PC-3 (cell line): ENCODE measurements at regions not wholly inside any gene's neighbourhood (a gene's known extent, or its start where the extent isn't known, plus 50 kb on each side); places are given as distances from the start of the nearest gene placed in this dataset.
A peak's percentile ranks its signal among the peaks of the same experiment; 100 is the strongest.

Source experiments
- ATAC-seq: fragments of 200-7000 bp; cut with Tn5 transposase; 2 replicates; pipeline ENCODE4 v1.9.1; 2020; ENCODE audit warnings: mild to moderate bottlenecking, moderate library complexity
- BruUV-seq: library from RNA; stranded (reverse); fragments of 400-500 nt; replicated peaks from 2 replicates; lab custom pipeline; 2021; lab: Mats Ljungman, UMichigan
- CTCF ChIA-PET: fragments of 300-600 bp; sonication (Branson Sonifier 250); formaldehyde crosslinking; loops from one replicate; lab custom pipeline; 2022; ENCODE audit warnings: antibody characterized with exemption; lab: Charles Lee
- POLR2A ChIA-PET: fragments of 300-600 bp; sonication (Branson Sonifier 250); formaldehyde crosslinking; loops from one replicate; lab custom pipeline; 2022; ENCODE audit warnings: antibody characterized with exemption; ENCODE audit not compliant: unreplicated experiment; lab: Charles Lee
- DNase-seq: peaks from one replicate; pipeline ENCODE4 v3.0.0-alpha.2; 2015
- H2AFZ ChIP-seq: fragments of 300-600 bp; sonication (generic); 2 replicates; pipeline ENCODE4 v1.6.0; 2016; ENCODE audit warnings: antibody characterized with exemption, low read length
- H3F3A ChIP-seq: fragments of 300-600 bp; sonication (generic); one replicate; pipeline ENCODE4 v1.6.0; 2017; ENCODE audit warnings: antibody characterized with exemption, low read length, control low read depth, mild to moderate bottlenecking; ENCODE audit not compliant: unreplicated experiment
- H3K27ac ChIP-seq: fragments of 300-600 bp; sonication (generic); 2 replicates; pipeline ENCODE4 v1.5.1; 2016; ENCODE audit warnings: mild to moderate bottlenecking, low read length
- H3K27me3 ChIP-seq: fragments of 300-600 bp; sonication (generic); 2 replicates; pipeline ENCODE4 v1.6.1; 2016; ENCODE audit warnings: low read length, mixed read lengths
- H3K36me3 ChIP-seq: fragments of 300-600 bp; sonication (generic); 2 replicates; pipeline ENCODE4 v1.6.1; 2016; ENCODE audit warnings: low read depth, mixed run types, low read length, mixed read lengths
- H3K4me1 ChIP-seq: fragments of 300-600 bp; sonication (generic); 2 replicates; pipeline ENCODE4 v1.5.1; 2016; ENCODE audit warnings: low read length; ENCODE audit not compliant: insufficient read depth
- H3K4me2 ChIP-seq: fragments of 300-600 bp; sonication (generic); 2 replicates; pipeline ENCODE4 v1.6.0; 2016; ENCODE audit warnings: low read length
- H3K4me3 ChIP-seq: fragments of 300-600 bp; sonication (generic); 2 replicates; pipeline ENCODE4 v1.5.1; 2016; ENCODE audit warnings: mild to moderate bottlenecking, low read length, mixed read lengths
- H3K79me2 ChIP-seq: fragments of 300-600 bp; sonication (generic); 2 replicates; pipeline ENCODE4 v1.6.1; 2017; ENCODE audit warnings: low read length, mixed read lengths
- H3K9ac ChIP-seq: fragments of 300-600 bp; sonication (generic); 2 replicates; pipeline ENCODE4 v1.6.0; 2016; ENCODE audit warnings: mild to moderate bottlenecking, low read length
- H3K9me2 ChIP-seq: fragments of 300-600 bp; sonication (generic); replicated peaks from 2 replicates; pipeline ENCODE4 v1.6.1; 2016; ENCODE audit warnings: mixed run types, low read length, mixed read lengths
- H3K9me3 ChIP-seq: fragments of 300-600 bp; sonication (generic); 2 replicates; pipeline ENCODE4 v1.6.1; 2016; ENCODE audit warnings: low read length, mixed read lengths
- H4K20me1 ChIP-seq: fragments of 300-600 bp; sonication (generic); 2 replicates; pipeline ENCODE4 v1.6.1; 2016; ENCODE audit warnings: low read length, mixed read lengths
- EZH2 ChIP-seq: fragments of 300-600 bp; sonication (generic); IDR thresholded peaks from one replicate; pipeline ENCODE4 v1.6.1; 2017; ENCODE audit warnings: antibody characterized with exemption, mild to moderate bottlenecking, low read length; ENCODE audit not compliant: unreplicated experiment
- EZH2phosphoT487 ChIP-seq: fragments of 300-600 bp; sonication (generic); IDR thresholded peaks from 2 replicates; pipeline ENCODE4 v1.6.1; 2018; ENCODE audit warnings: mild to moderate bottlenecking, antibody characterized with exemption, low read length, borderline replicate concordance
- intact Hi-C: fragments of 100-400 bp; cut with micrococcal nuclease; formaldehyde crosslinking; loops from 2 replicates; pipeline ENCODE4 v1.9.0; 2023
- TF ChIP-seq, protein P1 (sequence below): fragments of 300-600 bp; sonication (generic); conservative IDR thresholded peaks from 2 replicates; pipeline ENCODE4 v1.5.1; 2017; ENCODE audit warnings: antibody characterized with exemption, low read depth, mild to moderate bottlenecking, low read length

GRCh38 chr7:125084196-125084595 lies 154.6 kb upstream of the POT1 start:
- intact Hi-C loops, result no loop called here
- Histone ChIP-seq H3K27ac (no peak overlapping the region), H3K4me2 (no peak overlapping the region), H3K27me3 (no peaks in the 10 kb centered on the region), H2AFZ (no peak overlapping the region), H3K4me1 (no peaks in the 10 kb centered on the region), H3K9me2 (no peaks in the 10 kb centered on the region), H3K36me3 (no peaks in the 10 kb centered on the region), H3K9me3 (no peaks in the 10 kb centered on the region), H3F3A (no peaks in the 10 kb centered on the region), H4K20me1 (no peaks in the 10 kb centered on the region), H3K9ac (no peak overlapping the region), H3K4me3 (no peak overlapping the region), H3K79me2 (no peaks in the 10 kb centered on the region)
- DNase-seq (no peak), ATAC-seq (no peak)
- no TSS peak for BruUV-seq
- POLR2A ChIA-PET, result no interaction called here
- CTCF ChIA-PET, result no interaction called here
- TF ChIP-seq EZH2phosphoT487 (no peak), EZH2 (no peak)
- TF ChIP-seq, protein P1, sequence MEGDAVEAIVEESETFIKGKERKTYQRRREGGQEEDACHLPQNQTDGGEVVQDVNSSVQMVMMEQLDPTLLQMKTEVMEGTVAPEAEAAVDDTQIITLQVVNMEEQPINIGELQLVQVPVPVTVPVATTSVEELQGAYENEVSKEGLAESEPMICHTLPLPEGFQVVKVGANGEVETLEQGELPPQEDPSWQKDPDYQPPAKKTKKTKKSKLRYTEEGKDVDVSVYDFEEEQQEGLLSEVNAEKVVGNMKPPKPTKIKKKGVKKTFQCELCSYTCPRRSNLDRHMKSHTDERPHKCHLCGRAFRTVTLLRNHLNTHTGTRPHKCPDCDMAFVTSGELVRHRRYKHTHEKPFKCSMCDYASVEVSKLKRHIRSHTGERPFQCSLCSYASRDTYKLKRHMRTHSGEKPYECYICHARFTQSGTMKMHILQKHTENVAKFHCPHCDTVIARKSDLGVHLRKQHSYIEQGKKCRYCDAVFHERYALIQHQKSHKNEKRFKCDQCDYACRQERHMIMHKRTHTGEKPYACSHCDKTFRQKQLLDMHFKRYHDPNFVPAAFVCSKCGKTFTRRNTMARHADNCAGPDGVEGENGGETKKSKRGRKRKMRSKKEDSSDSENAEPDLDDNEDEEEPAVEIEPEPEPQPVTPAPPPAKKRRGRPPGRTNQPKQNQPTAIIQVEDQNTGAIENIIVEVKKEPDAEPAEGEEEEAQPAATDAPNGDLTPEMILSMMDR, result no peak

- Histone ChIP-seq H3K27me3 (no peaks in the 10 kb centered on the region), H3K4me3 (no peak overlapping the region), H3K36me3 (no peaks in the 10 kb centered on the region), H4K20me1 (no peaks in the 10 kb centered on the region), H3K27ac (no peak overlapping the region), H3K9me2 (no peaks in the 10 kb centered on the region), H3F3A (no peaks in the 10 kb centered on the region), H2AFZ (no peak overlapping the region), H3K4me1 (no peaks in the 10 kb centered on the region), H3K4me2 (no peak overlapping the region), H3K9me3 (no peaks in the 10 kb centered on the region), H3K79me2 (no peaks in the 10 kb centered on the region), H3K9ac (no peak overlapping the region)
- ChIA-PET CTCF (no interaction called here), POLR2A (interaction anchor here (0.7 kb wide), 1 partner anchor 63 kb away, joined by 3 read pairs; no protein-coding TSS in a partner anchor)
- DNase-seq (peak; percentile 54), ATAC-seq (peak; percentile 61)
- no peak for TF ChIP-seq EZH2phosphoT487
- TF ChIP-seq EZH2, result no peak
- TF ChIP-seq, protein P1, result no peak
- no TSS peak for BruUV-seq
- intact Hi-C loops, result no loop called here
These were observed 144.5 kb upstream of the POT1 start for GRCh38 chr7:125074141-125074540.

GRCh38 chr7:125065546-125065945 lies 135.9 kb upstream of the POT1 start:
- H3K9me3 ChIP-seq, result no peaks in the 10 kb centered on the region

More at GRCh38 chr7:125065546-125065945, 135.9 kb upstream of the POT1 start:
- POLR2A ChIA-PET, result no interaction called here
- no peaks in the 10 kb centered on the region for H3K9me2 ChIP-seq
- no peak overlapping the region for H2AFZ ChIP-seq
- H3K79me2 ChIP-seq, result no peaks in the 10 kb centered on the region
- intact Hi-C loops, result no loop called here
- CTCF ChIA-PET, result no interaction called here
- no peaks in the 10 kb centered on the region for H3K36me3 ChIP-seq
- no peak for TF ChIP-seq EZH2
- TF ChIP-seq, protein P1, result no peak
- no peak for TF ChIP-seq EZH2phosphoT487
- no peak overlapping the region for H3K4me3 ChIP-seq
- H4K20me1 ChIP-seq, result no peaks in the 10 kb centered on the region
- no peak for DNase-seq
- H3F3A ChIP-seq, result peaks cover 6% of the 10 kb centered on the region
- H3K9ac ChIP-seq, result no peak overlapping the region
- no peak for ATAC-seq
- H3K27me3 ChIP-seq, result no peaks in the 10 kb centered on the region
- H3K27ac ChIP-seq, result no peak overlapping the region
- BruUV-seq, result no TSS peak
- H3K4me1 ChIP-seq, result peaks cover 14% of the 10 kb centered on the region
- H3K4me2 ChIP-seq, result no peak overlapping the region
